Esophagus squamous epithelium (tissue), 5 donors: ENCODE measurements at regions not wholly inside any gene's neighbourhood (a gene's known extent, or its start where the extent isn't known, plus 50 kb on each side); places are given as distances from the start of the nearest gene placed in this dataset.

ENCODE experiments used
- DNase-seq: peaks from one replicate; lab custom pipeline; 2025; lab: John Stamatoyannopoulos, UW
- H3K27ac ChIP-seq, 4 donors: fragments of 200-600 bp; sonication (generic); one replicate each; pipeline ENCODE4 v1.5.1; 2016 to 2019; ENCODE audit warnings: mild to moderate bottlenecking in 1 of 4
- H3K27me3 ChIP-seq, 4 donors: fragments of 200-600 bp; sonication (generic); 1 replicate in 3 of 4; 2 replicates in 1 of 4; pipeline versions ENCODE4 v1.5.1 to v1.6.0; 2017 to 2021; ENCODE audit warnings: antibody characterized with exemption in 1 of 4
- H3K36me3 ChIP-seq, 3 donors: fragments of 200-600 bp; sonication (generic); one replicate each; pipeline ENCODE4 v1.5.1; 2016 to 2019
- H3K4me1 ChIP-seq, 3 donors: fragments of 200-600 bp; sonication (generic); one replicate each; pipeline ENCODE4 v1.5.1; 2017 to 2019
- H3K4me3 ChIP-seq, 4 donors: fragments of 200-600 bp; sonication (generic); 1 replicate in 3 of 4; 2 replicates in 1 of 4; pipeline ENCODE4 v1.5.1; 2016 to 2019; ENCODE audit warnings: mild to moderate bottlenecking in 2 of 4, moderate library complexity in 1 of 4
- H3K9me3 ChIP-seq, 3 donors: fragments of 200-600 bp; sonication (generic); one replicate each; pipeline ENCODE4 v1.5.1; 2016 to 2019
- CTCF ChIP-seq, 6 experiments: fragments of 450-650 bp in 4 of 6; fragments of 200-600 bp in 2 of 6; sonication (generic) in 2 of 6; IDR thresholded peaks; one replicate each; pipeline ENCODE4 v1.5.1; 2016 to 2019; ENCODE audit warnings: antibody characterized with exemption in 6 of 6, mild to moderate bottlenecking in 4 of 6, moderate library complexity in 4 of 6
- POLR2A ChIP-seq, 4 donors: fragments of 450-650 bp; IDR thresholded peaks; one replicate each; pipeline ENCODE4 v1.6.1; 2017; ENCODE audit warnings: antibody characterized with exemption in 4 of 4, mild to moderate bottlenecking in 4 of 4, moderate library complexity in 3 of 4
- whole genome bisulfite sequencing, 2 donors: methylation state at CpG; one replicate each; pipeline ENCODE4 v1.1.5; 2018; 5-methylcytosine and 5-hydroxymethylcytosine counted together
- intact Hi-C: fragments of 100-400 bp; cut with DNase I; formaldehyde crosslinking; loops from one replicate; pipeline ENCODE4 v1.15.0; 2022
- donor health status: DM: yes; HTN: yes; CAD: no.

DNA sequence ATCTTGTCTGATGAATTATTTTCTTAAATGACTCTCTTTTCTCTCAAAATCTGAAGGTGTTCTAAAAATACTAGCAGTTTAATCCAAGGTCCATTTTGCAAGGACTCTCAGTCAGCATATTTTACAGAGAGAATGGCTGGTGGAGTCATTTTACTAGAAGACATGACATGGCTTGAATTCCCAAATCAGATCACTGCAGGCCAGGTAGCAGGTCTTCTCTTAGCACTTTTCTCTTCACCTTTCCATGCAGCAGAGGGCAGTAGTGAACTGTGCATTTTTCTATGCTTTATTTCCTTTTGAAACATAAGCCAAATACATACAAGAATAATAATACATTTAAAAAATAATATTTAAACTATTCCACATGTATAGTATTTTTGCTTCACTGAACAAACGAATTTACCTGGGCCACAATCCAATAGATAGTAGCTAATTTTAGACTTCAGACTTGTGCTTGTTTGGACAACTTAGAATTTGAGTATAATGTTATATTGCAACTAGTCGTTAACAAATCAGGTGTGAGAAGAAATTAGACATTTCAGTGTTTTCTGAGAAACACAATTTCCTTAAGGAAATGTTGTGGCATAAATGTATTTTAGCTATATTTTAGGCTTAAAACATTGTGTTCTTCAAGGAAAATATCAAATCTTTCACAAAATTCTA is 289.4 kb upstream of the DAB2 start:
- 23 to 24% methylated on average over 2 of the region's 2 CpGs for WGBS, 2 donors
- Histone ChIP-seq H3K27me3 (no peaks in the 10 kb centered on the region), H3K9me3 (no peaks in the 10 kb centered on the region)

GRCh38 chr5:39713250-39713916 is 288.6 kb upstream of the DAB2 start:
- intact Hi-C loops: no loop called here

More for the DNA sequence above, 289.4 kb upstream of the DAB2 start:
- TF ChIP-seq POLR2A (IDR thresholded peaks at IDR 0.05) (no peak), CTCF (IDR thresholded peaks at IDR 0.05) (peak in 5 of 6 experiments; percentile 42 to 70 (median 47))
- no peaks in the 10 kb centered on the region for H3K36me3 ChIP-seq
- no peak overlapping the region for H3K27ac ChIP-seq
- H3K4me3 ChIP-seq: no peak overlapping the region
- no peak for DNase-seq
- H3K4me1 ChIP-seq: no peaks in the 10 kb centered on the region
- intact Hi-C loops: no loop called here

GRCh38 chr5:39712316-39713249 is 287.8 kb upstream of the DAB2 start:
- DNase-seq: no peak
- H3K4me3 ChIP-seq: no peak overlapping the region
- 87 to 91% methylated on average over 5 of the region's 5 CpGs for WGBS, 2 donors
- H3K9me3 ChIP-seq: no peaks in the 10 kb centered on the region
- no peaks in the 10 kb centered on the region for H3K36me3 ChIP-seq
- H3K27ac ChIP-seq: no peak overlapping the region
- no peaks in the 10 kb centered on the region for H3K4me1 ChIP-seq
- intact Hi-C loops: no loop called here
- TF ChIP-seq POLR2A (IDR thresholded peaks at IDR 0.05) (no peak), CTCF (IDR thresholded peaks at IDR 0.05) (no peak)
- H3K27me3 ChIP-seq: no peaks in the 10 kb centered on the region

More at GRCh38 chr5:39713250-39713916, 288.6 kb upstream of the DAB2 start:
- no peaks in the 10 kb centered on the region for H3K4me1 ChIP-seq
- H3K27ac ChIP-seq: no peak overlapping the region
- 39 to 44% methylated on average over 2 of the region's 2 CpGs for WGBS, 2 donors
- H3K36me3 ChIP-seq: no peaks in the 10 kb centered on the region
- no peaks in the 10 kb centered on the region for H3K27me3 ChIP-seq
- no peak for DNase-seq
- H3K9me3 ChIP-seq: no peaks in the 10 kb centered on the region
- TF ChIP-seq POLR2A (IDR thresholded peaks at IDR 0.05) (no peak), CTCF (IDR thresholded peaks at IDR 0.05) (no peak)
- H3K4me3 ChIP-seq: no peak overlapping the region

DNA sequence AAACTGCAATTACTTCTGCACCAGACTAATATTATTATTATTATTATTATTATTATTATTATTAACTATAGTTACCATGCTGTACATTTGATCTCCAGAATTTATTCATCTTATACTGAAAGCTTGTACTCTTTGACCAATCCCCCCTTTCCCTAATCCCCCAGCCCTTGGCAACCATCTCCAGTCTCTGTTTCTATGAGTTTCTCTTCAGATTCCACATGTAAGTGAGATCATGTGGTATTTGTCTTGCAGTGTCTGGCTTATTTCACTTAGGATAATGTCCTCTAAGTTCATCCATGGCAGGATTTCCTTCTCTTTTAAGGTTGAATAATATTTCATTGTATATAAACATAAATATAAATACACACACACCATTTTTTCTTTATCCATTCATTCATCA is 287.0 kb upstream of the DAB2 start:
- intact Hi-C loops: no loop called here

More for the DNA sequence above, 287.0 kb upstream of the DAB2 start:
- TF ChIP-seq CTCF (IDR thresholded peaks at IDR 0.05): no peak
- TF ChIP-seq POLR2A (IDR thresholded peaks at IDR 0.05): no peak
- H3K4me1 ChIP-seq: no peaks in the 10 kb centered on the region
- no peak overlapping the region for H3K4me3 ChIP-seq
- no peak for DNase-seq
- no peaks in the 10 kb centered on the region for H3K27me3 ChIP-seq
- no peaks in the 10 kb centered on the region for H3K9me3 ChIP-seq
- no peak overlapping the region for H3K27ac ChIP-seq
- no peaks in the 10 kb centered on the region for H3K36me3 ChIP-seq
